Fibroblast of the aortic adventitia (primary cell): ENCODE measurements at regions not wholly inside any gene's neighbourhood (a gene's known extent, or its start where the extent isn't known, plus 50 kb on each side); places are given as distances from the start of the nearest gene placed in this dataset.

Experiments used
- DNase-seq: peaks from one replicate; pipeline ENCODE4 v3.0.0-alpha.2; 2010; ENCODE audit warnings: low read depth
- H3K4me3 ChIP-seq: 2 replicates; pipeline ENCODE4 v1.5.1; 2011; ENCODE audit warnings: low read depth, mild to moderate bottlenecking, control low read depth, low read length, moderate library complexity
- CTCF ChIP-seq: IDR thresholded peaks from 2 replicates; pipeline ENCODE4 v1.5.1; 2011; ENCODE audit warnings: mild to moderate bottlenecking, low read length, control low read depth, inconsistent platforms; ENCODE audit not compliant: insufficient read depth

DNA sequence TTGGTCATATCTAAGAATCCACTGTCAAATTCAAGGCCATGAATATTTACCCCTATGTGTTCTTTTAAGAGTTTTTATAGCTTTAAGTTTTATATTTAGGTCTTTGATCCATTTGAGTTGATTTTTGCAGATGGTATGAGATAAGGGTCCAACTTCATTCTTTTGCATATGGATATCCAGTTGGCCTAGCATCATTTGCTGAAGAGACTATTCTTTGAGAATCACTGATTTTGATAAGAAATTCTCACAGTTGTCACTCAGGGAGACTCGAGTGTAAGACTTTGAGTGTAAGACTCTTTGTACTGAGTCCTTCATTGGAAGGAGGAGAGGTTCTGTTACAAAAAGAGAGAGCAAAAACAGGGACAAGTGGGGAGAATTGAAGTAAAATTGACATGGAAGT is 74.8 kb downstream of the CBLL2 start:
- DNase-seq = no peak
- no peak overlapping the region for H3K4me3 ChIP-seq
- no peak for TF ChIP-seq CTCF

DNA sequence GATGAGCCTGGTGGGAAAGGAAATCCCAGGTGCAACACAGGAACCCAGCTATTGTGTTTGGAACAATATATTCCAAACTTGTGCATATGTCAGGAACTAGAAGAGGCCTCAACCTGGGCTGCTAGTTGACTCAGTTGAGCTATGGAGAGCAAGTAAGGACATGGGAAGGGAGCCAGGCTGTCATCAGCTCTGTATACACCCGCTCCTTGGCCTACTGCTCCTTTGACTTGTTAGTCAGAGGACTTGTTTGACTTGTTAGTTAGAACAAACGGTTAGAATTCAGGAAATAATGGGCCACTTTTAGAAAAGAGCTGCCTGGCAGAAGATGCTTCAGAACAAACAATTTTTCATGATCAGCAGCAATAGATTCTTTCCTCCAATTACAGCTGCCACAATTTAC is 76.4 kb downstream of the CBLL2 start:
- TF ChIP-seq CTCF = no peak
- DNase-seq = no peak
- no peak overlapping the region for H3K4me3 ChIP-seq

- DNase-seq = no peak
- H3K4me3 ChIP-seq = no peak overlapping the region
- TF ChIP-seq CTCF = no peak
Measured at GRCh38 chrX:22351076-22351475, 78.4 kb downstream of the CBLL2 start.

- H3K4me3 ChIP-seq = no peak overlapping the region
- TF ChIP-seq CTCF = no peak
- DNase-seq = no peak
Measured at GRCh38 chrX:22351966-22352365, 79.3 kb downstream of the CBLL2 start.

GRCh38 chrX:22357621-22358020 is 84.9 kb downstream of the CBLL2 start:
- peak; percentile 6 for DNase-seq
- TF ChIP-seq CTCF = no peak

DNA sequence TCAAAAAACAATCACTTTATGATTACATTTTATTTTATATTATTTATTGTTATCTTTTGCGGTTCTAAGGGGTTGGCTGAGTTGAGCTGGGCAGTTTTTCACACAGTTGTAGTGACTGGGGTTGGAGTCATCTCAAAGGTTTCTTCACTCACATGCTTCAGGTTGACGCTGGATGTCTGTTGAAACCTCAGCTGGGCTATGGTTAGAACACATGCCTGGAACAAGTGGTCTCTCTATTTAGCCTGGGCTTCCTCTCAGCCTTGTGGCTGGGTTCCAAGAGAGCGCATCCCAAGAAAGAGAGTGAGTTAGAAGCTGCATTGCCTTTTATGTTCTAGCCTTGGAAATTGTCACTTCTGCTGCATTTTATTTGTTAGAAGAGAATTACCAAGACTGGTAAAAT is 87.4 kb downstream of the CBLL2 start:
- no peak overlapping the region for H3K4me3 ChIP-seq
- DNase-seq = no peak
- no peak for TF ChIP-seq CTCF

More at GRCh38 chrX:22357621-22358020, 84.9 kb downstream of the CBLL2 start:
- H3K4me3 ChIP-seq = no peak overlapping the region

DNA sequence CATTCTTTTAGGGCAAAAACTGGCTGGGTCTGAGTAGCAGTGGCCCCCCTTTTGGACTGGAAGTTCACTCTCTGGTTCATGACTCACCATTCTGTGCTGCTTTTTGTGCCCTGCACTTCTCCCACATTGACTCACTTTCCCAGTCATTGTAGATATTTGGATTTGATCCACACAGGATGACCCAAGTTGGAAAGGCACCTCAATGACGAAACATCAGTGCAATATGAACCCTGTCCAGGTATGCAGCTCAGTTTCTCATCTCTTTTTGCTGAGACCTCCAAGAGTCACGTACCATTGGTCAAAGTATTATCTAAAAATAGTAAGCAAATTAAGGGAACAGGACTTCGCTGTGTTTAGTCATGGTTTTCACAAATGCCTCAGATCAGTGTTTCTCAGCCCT is 92.7 kb downstream of the CBLL2 start:
- no peak for TF ChIP-seq CTCF
- H3K4me3 ChIP-seq = no peak overlapping the region
- peak; percentile 87 for DNase-seq
